ENCODE measurements at regions not wholly inside any gene's neighbourhood (a gene's known extent, or its start where the extent isn't known, plus 50 kb on each side); places are given as distances from the start of the nearest gene placed in this dataset.

DNA sequence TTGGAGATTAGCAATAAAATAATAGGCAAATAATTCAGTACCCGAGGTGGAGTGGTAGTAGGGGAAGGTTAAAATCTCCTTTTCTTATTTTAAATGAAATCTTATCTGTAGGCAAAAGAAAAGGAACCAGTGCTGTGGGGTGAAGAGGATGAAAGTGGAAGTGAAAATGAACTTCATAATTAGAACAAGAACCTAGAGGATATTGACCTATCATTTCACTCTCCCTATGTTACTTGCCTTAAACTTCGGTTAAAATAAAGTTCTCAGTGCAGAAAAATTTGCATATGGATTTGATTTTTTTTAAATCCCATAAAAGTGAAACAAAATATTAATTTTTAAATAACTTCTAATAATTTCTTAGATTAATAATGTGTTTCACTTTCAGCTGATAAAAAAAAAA is 1094.9 kb upstream of the C9orf72 start:
- Histone ChIP-seq H3K9me3 (ENCODE audit: control insufficient read depth, insufficient read depth, low read length) (no peaks in the 10 kb centered on the region), H3K27ac (ENCODE audit: low read length) (no peak overlapping the region), H3K4me3 (ENCODE audit: low read length) (no peak overlapping the region), H3K27me3 (ENCODE audit: control insufficient read depth, insufficient read depth, low read length) (no peaks in the 10 kb centered on the region), H3K4me1 (ENCODE audit: control insufficient read depth, insufficient read depth, low read length) (no peaks in the 10 kb centered on the region), H3K36me3 (ENCODE audit: control insufficient read depth, insufficient read depth, low read length) (no peaks in the 10 kb centered on the region)
- no peak overlapping the region for H3K4me3 Mint-ChIP-seq
- peaks cover 0 to 26% of the 10 kb centered on the region in 2 donors for H3K4me1 Mint-ChIP-seq
- DNase-seq (no peak), ATAC-seq (no peak)
- H3K9me3 Mint-ChIP-seq = peaks cover 2 to 3% of the 10 kb centered on the region in 2 donors
- H3K36me3 Mint-ChIP-seq = no peaks in the 10 kb centered on the region
- WGBS (ENCODE audit: insufficient coverage) = no CpG with 5 or more reads among the region's 2 CpGs
- TF ChIP-seq, protein P1, sequence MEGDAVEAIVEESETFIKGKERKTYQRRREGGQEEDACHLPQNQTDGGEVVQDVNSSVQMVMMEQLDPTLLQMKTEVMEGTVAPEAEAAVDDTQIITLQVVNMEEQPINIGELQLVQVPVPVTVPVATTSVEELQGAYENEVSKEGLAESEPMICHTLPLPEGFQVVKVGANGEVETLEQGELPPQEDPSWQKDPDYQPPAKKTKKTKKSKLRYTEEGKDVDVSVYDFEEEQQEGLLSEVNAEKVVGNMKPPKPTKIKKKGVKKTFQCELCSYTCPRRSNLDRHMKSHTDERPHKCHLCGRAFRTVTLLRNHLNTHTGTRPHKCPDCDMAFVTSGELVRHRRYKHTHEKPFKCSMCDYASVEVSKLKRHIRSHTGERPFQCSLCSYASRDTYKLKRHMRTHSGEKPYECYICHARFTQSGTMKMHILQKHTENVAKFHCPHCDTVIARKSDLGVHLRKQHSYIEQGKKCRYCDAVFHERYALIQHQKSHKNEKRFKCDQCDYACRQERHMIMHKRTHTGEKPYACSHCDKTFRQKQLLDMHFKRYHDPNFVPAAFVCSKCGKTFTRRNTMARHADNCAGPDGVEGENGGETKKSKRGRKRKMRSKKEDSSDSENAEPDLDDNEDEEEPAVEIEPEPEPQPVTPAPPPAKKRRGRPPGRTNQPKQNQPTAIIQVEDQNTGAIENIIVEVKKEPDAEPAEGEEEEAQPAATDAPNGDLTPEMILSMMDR (IDR thresholded peaks at IDR 0.05) = no peak
- no peaks in the 10 kb centered on the region for H3K27me3 Mint-ChIP-seq (ENCODE audit: low read depth in 2 of 2)
- intact Hi-C loops (cut with micrococcal nuclease) = no loop called here
- H3K27ac Mint-ChIP-seq = peak overlapping the region in 1 of 2 donors; percentile 27

DNA sequence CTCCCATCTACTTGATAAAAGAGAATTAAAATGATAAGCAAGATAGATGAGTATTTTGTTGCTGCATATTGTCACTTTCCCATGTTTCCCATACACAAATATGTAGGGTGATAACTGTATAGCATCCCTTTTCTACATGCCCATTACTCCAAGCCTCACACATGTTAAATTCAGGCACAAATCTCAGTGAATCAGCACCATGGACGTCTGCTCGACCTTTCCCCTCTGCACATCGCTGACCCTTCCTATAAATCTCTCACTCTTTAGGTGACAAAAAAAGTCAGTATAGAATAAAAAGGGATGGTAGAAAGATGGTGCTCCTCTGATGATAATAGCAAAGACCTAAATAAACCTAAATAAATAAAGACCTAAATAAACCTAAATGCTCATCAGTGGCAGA is 1097.7 kb upstream of the C9orf72 start:
- no peak overlapping the region for H3K4me3 Mint-ChIP-seq
- H3K4me3 ChIP-seq (ENCODE audit: low read length) = no peak overlapping the region
- ATAC-seq = no peak

DNA sequence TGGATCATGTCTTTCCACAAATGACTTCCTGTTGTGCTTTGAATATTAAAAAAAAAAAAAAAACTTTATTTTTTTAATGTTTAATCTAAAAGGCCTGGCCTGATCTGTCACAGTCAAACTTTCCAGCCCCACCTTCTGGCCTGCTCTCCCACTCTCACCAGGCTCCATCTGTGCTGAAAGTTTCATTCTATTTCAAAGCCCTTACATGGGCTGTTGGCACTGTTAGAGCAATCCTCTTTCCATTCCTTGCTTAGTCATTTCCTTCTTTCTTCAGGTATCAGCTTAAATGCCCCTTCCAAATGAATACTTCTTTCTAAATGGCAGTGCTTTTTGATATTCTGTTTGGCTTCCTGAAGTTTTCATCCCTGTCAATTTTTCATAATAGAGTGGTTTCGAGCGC is 1104.8 kb upstream of the C9orf72 start:
- WGBS (ENCODE audit: insufficient coverage) = 73% methylated on average over 2 of the region's 2 CpGs
- Histone ChIP-seq H3K36me3 (ENCODE audit: control insufficient read depth, insufficient read depth, low read length) (no peaks in the 10 kb centered on the region), H3K4me3 (ENCODE audit: low read length) (no peak overlapping the region), H3K27me3 (ENCODE audit: control insufficient read depth, insufficient read depth, low read length) (no peaks in the 10 kb centered on the region), H3K27ac (ENCODE audit: low read length) (no peak overlapping the region), H3K4me1 (ENCODE audit: control insufficient read depth, insufficient read depth, low read length) (no peaks in the 10 kb centered on the region), H3K9me3 (ENCODE audit: control insufficient read depth, insufficient read depth, low read length) (no peaks in the 10 kb centered on the region)
- Mint-ChIP-seq H3K9me3 (peaks cover 0 to 4% of the 10 kb centered on the region in 2 donors), H3K27ac (no peak overlapping the region), H3K27me3 (ENCODE audit: low read depth in 2 of 2) (no peaks in the 10 kb centered on the region), H3K36me3 (no peaks in the 10 kb centered on the region), H3K4me1 (peaks cover 0 to 12% of the 10 kb centered on the region in 2 donors), H3K4me3 (no peak overlapping the region)
- intact Hi-C loops (cut with micrococcal nuclease) = no loop called here
- ATAC-seq (no peak), DNase-seq (no peak)
- TF ChIP-seq, protein P1 (IDR thresholded peaks at IDR 0.05) = no peak

More for the DNA sequence above, 1097.7 kb upstream of the C9orf72 start:
- intact Hi-C loops (cut with micrococcal nuclease) = no loop called here
- H3K4me1 Mint-ChIP-seq = peaks cover 0 to 26% of the 10 kb centered on the region in 2 donors
- H3K27me3 Mint-ChIP-seq (ENCODE audit: low read depth in 2 of 2) = no peaks in the 10 kb centered on the region
- Histone ChIP-seq H3K27ac (ENCODE audit: low read length) (no peak overlapping the region), H3K4me1 (ENCODE audit: control insufficient read depth, insufficient read depth, low read length) (no peaks in the 10 kb centered on the region), H3K27me3 (ENCODE audit: control insufficient read depth, insufficient read depth, low read length) (no peaks in the 10 kb centered on the region), H3K9me3 (ENCODE audit: control insufficient read depth, insufficient read depth, low read length) (no peaks in the 10 kb centered on the region), H3K36me3 (ENCODE audit: control insufficient read depth, insufficient read depth, low read length) (no peaks in the 10 kb centered on the region)
- WGBS (ENCODE audit: insufficient coverage) = no CpG with 5 or more reads among the region's 3 CpGs
- no peaks in the 10 kb centered on the region for H3K36me3 Mint-ChIP-seq
- peaks cover 0 to 3% of the 10 kb centered on the region in 2 donors for H3K9me3 Mint-ChIP-seq
- no peak for DNase-seq
- TF ChIP-seq, protein P1 (IDR thresholded peaks at IDR 0.05) = no peak
- no peak overlapping the region for H3K27ac Mint-ChIP-seq

DNA sequence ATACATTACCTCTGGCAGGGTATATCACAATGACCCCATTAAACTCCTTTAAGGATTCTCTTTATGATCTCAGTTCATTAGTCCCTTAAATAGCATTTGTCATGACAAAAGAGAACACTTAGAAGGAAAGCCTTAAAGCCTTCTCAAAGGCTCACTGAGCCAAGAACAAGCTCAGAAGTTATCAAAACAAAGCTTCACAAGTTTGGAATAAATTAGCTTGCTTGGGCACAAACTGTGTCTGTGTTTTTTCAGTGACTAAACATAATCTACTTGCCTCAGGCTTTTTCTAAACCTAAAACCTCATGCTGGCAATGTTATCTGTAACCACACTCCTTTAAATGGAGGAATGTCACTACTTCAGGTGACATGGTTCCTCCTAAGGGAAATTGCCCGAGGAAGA is 1114.9 kb upstream of the C9orf72 start:
- no peak overlapping the region for H3K4me3 Mint-ChIP-seq
- no peak overlapping the region for H3K27ac Mint-ChIP-seq
- H3K36me3 Mint-ChIP-seq = no peaks in the 10 kb centered on the region
- no peaks in the 10 kb centered on the region for H3K27me3 ChIP-seq (ENCODE audit: control insufficient read depth, insufficient read depth, low read length)
- H3K9me3 Mint-ChIP-seq = peaks cover 8 to 14% of the 10 kb centered on the region in 2 donors
- no peak for ATAC-seq
- intact Hi-C loops (cut with micrococcal nuclease) = no loop called here
- no peak overlapping the region for H3K4me3 ChIP-seq (ENCODE audit: low read length)
- H3K9me3 ChIP-seq (ENCODE audit: control insufficient read depth, insufficient read depth, low read length) = no peaks in the 10 kb centered on the region
- no peaks in the 10 kb centered on the region for H3K36me3 ChIP-seq (ENCODE audit: control insufficient read depth, insufficient read depth, low read length)
- no peaks in the 10 kb centered on the region for H3K4me1 ChIP-seq (ENCODE audit: control insufficient read depth, insufficient read depth, low read length)
- 69% methylated on average over 1 of the region's 1 CpG for WGBS (ENCODE audit: insufficient coverage)
- no peak overlapping the region for H3K27ac ChIP-seq (ENCODE audit: low read length)
- no peaks in the 10 kb centered on the region for H3K27me3 Mint-ChIP-seq (ENCODE audit: low read depth in 2 of 2)
- TF ChIP-seq, protein P1 (IDR thresholded peaks at IDR 0.05) = no peak
- H3K4me1 Mint-ChIP-seq = peaks cover 0 to 7% of the 10 kb centered on the region in 2 donors
- DNase-seq = no peak
